ENCODE measurements at regions not wholly inside any gene's neighbourhood (a gene's known extent, or its start where the extent isn't known, plus 50 kb on each side); places are given as distances from the start of the nearest gene placed in this dataset.

- no peak overlapping the region for H3K4me3 ChIP-seq (replicated peaks; ENCODE audit: insufficient read depth, low read length)
- TF ChIP-seq SPI1 (IDR thresholded peaks at IDR 0.05; ENCODE audit: borderline replicate concordance, low read depth) = no peak
- no peak overlapping the region for H3K27ac ChIP-seq (replicated peaks)
- no peaks in the 10 kb centered on the region for H3K27me3 ChIP-seq (ENCODE audit: insufficient read depth, poor library complexity, severe bottlenecking)
- DNase-seq (ENCODE audit: low read depth in 1 of 2, low spot score in 1 of 2) = no peak
These were observed 225.3 kb upstream of the KAZN start for GRCh38 chr1:14373081-14373758.

GRCh38 chr1:14375226-14375625, 223.3 kb upstream of the KAZN start:
- no peak overlapping the region for H3K27ac ChIP-seq (replicated peaks)
- TF ChIP-seq SPI1 (IDR thresholded peaks at IDR 0.05; ENCODE audit: borderline replicate concordance, low read depth) (no peak), REST (IDR thresholded peaks at IDR 0.05; ENCODE audit: insufficient replicate concordance, low read depth) (no peak), POLR2AphosphoS5 (IDR thresholded peaks at IDR 0.05; ENCODE audit: low read depth) (no peak), GABPA (IDR thresholded peaks at IDR 0.05; ENCODE audit: low read depth) (no peak), CTCF (IDR thresholded peaks at IDR 0.05; ENCODE audit: insufficient read depth, low read length) (no peak)
- H3K27me3 ChIP-seq (ENCODE audit: insufficient read depth, poor library complexity, severe bottlenecking) = no peaks in the 10 kb centered on the region
- no peak overlapping the region for H3K4me3 ChIP-seq (replicated peaks; ENCODE audit: insufficient read depth, low read length)
- no peak for DNase-seq (ENCODE audit: low read depth in 1 of 2, low spot score in 1 of 2)

GRCh38 chr1:14377386-14377785, 221.1 kb upstream of the KAZN start:
- Histone ChIP-seq H3K27me3 (ENCODE audit: insufficient read depth, poor library complexity, severe bottlenecking) (no peaks in the 10 kb centered on the region), H3K27ac (replicated peaks) (no peak overlapping the region), H3K4me3 (replicated peaks; ENCODE audit: insufficient read depth, low read length) (no peak overlapping the region)
- no peak for DNase-seq (ENCODE audit: low read depth in 1 of 2, low spot score in 1 of 2)
- TF ChIP-seq GABPA (IDR thresholded peaks at IDR 0.05; ENCODE audit: low read depth) (no peak), SPI1 (IDR thresholded peaks at IDR 0.05; ENCODE audit: borderline replicate concordance, low read depth) (no peak), REST (IDR thresholded peaks at IDR 0.05; ENCODE audit: insufficient replicate concordance, low read depth) (no peak), CTCF (IDR thresholded peaks at IDR 0.05; ENCODE audit: insufficient read depth, low read length) (no peak), POLR2AphosphoS5 (IDR thresholded peaks at IDR 0.05; ENCODE audit: low read depth) (no peak)

GRCh38 chr1:14380408-14380807, 218.1 kb upstream of the KAZN start:
- no peak for TF ChIP-seq REST (IDR thresholded peaks at IDR 0.05; ENCODE audit: insufficient replicate concordance, low read depth)
- Histone ChIP-seq H3K4me3 (replicated peaks; ENCODE audit: insufficient read depth, low read length) (no peak overlapping the region), H3K27ac (replicated peaks) (no peak overlapping the region)

More at GRCh38 chr1:14380408-14380807, 218.1 kb upstream of the KAZN start:
- DNase-seq (ENCODE audit: low read depth in 1 of 2, low spot score in 1 of 2) = no peak
- H3K27me3 ChIP-seq (ENCODE audit: insufficient read depth, poor library complexity, severe bottlenecking) = no peaks in the 10 kb centered on the region
